Mesodermal cell (in vitro differentiated cells): ENCODE measurements at regions not wholly inside any gene's neighbourhood (a gene's known extent, or its start where the extent isn't known, plus 50 kb on each side); places are given as distances from the start of the nearest gene placed in this dataset.

Experiments
- H3K27ac ChIP-seq: 2 replicates; pipeline ENCODE4 v1.7.0; 2013; ENCODE audit warnings: mild to moderate bottlenecking, low read depth, low read length, moderate library complexity; ENCODE audit not compliant: severe bottlenecking
- H3K36me3 ChIP-seq: 2 replicates; pipeline ENCODE4 v1.7.1; 2013; ENCODE audit warnings: mild to moderate bottlenecking, low read length, moderate library complexity; ENCODE audit not compliant: control insufficient read depth, insufficient read depth
- H3K4me1 ChIP-seq: one replicate; pipeline ENCODE4 v1.7.1; 2013; ENCODE audit warnings: mild to moderate bottlenecking, low read length; ENCODE audit not compliant: insufficient read depth, control insufficient read depth, poor library complexity, severe bottlenecking
- H3K4me3 ChIP-seq: 2 replicates; pipeline ENCODE4 v1.7.0; 2013; ENCODE audit warnings: low read length, control low read depth, mild to moderate bottlenecking; ENCODE audit not compliant: insufficient read depth, poor library complexity, severe bottlenecking; ENCODE audit errors: extremely low read depth
- H3K9me3 ChIP-seq: 2 replicates; pipeline ENCODE4 v1.7.1; 2013; ENCODE audit warnings: mild to moderate bottlenecking, low read length, moderate library complexity; ENCODE audit not compliant: control insufficient read depth
- WGBS, 2 experiments: methylation state at CpG; one replicate each; pipeline ENCODE4 v1.1.5; 2013; ENCODE audit warnings: missing lambda C conversion rate in 2 of 2; ENCODE audit not compliant: insufficient coverage in 2 of 2; 5-methylcytosine and 5-hydroxymethylcytosine counted together

DNA sequence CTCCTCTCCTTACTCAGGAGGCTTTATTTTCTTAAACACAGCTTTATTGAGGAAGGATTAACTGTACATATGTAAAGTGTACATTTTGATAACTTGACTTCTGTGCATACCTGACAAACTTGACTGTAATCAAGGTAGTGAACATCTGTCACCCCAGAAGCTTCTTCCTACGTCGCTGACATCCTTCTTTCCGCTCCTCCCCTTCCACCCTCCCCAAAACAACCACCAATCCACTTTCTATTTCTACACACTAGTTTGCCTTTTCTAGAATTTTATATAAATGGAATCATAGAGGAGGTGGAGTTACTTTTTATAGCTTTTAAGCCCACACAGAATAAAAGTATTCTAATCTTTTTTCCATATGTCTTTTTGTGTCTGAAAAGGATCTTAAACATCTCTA, 225.2 kb upstream of the RBFOX1 start:
- no peaks in the 10 kb centered on the region for H3K9me3 ChIP-seq
- H3K4me1 ChIP-seq: no peaks in the 10 kb centered on the region
- no CpG with 5 or more reads among the region's 3 CpGs for WGBS, 2 experiments

DNA sequence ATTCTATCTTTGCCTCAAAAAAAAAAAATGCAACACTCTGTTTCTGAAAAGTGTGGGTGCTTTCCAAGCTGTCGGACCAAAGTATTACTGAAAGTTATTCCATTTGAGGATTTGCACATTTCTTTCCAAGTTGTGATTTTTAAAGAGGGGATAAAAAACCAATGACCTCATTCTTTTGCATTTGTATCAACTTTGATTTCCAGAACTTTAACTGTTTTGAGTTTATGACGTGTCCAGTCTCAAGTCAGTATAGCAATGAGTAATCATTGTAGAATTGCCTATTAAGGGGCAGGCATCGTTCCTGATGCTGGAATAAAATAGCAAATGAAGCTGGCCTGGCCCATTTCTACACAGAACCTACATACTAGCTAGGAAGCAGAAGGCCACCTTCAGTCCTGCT, 229.6 kb upstream of the RBFOX1 start:
- Histone ChIP-seq H3K27ac (no peak overlapping the region), H3K4me1 (no peaks in the 10 kb centered on the region), H3K36me3 (no peaks in the 10 kb centered on the region), H3K9me3 (no peaks in the 10 kb centered on the region), H3K4me3 (no peak overlapping the region)
- WGBS, 2 experiments: 94% methylated on average over 2 of the region's 3 CpGs; no CpG with 5 or more reads in 1 of the 2 experiments

More for the DNA sequence above, 225.2 kb upstream of the RBFOX1 start:
- Histone ChIP-seq H3K4me3 (no peak overlapping the region), H3K36me3 (no peaks in the 10 kb centered on the region), H3K27ac (no peak overlapping the region)

DNA sequence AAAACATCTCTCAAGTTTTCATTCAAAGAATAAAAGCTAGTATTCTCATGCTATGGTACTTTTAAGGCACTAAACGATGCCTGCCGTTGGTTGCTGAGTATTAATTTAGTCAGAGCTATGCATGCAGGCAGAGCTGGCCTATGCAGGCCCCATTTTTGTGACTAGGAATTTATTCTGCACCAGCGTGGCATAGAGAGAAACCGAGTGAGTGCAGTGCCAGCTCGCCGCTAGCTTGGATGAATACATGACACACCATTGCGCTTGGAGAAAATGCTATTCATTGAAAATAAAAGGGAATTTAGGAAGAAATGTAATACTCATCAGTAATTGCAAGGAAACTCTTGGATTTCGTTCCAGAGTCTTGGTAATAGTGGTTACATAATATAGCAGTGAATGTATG, 231.6 kb upstream of the RBFOX1 start:
- Histone ChIP-seq H3K4me1 (no peaks in the 10 kb centered on the region), H3K4me3 (no peak overlapping the region), H3K27ac (no peak overlapping the region), H3K36me3 (no peaks in the 10 kb centered on the region), H3K9me3 (no peaks in the 10 kb centered on the region)
- WGBS, 2 experiments: 91 to 97% methylated on average over 8 of the region's 8 CpGs

DNA sequence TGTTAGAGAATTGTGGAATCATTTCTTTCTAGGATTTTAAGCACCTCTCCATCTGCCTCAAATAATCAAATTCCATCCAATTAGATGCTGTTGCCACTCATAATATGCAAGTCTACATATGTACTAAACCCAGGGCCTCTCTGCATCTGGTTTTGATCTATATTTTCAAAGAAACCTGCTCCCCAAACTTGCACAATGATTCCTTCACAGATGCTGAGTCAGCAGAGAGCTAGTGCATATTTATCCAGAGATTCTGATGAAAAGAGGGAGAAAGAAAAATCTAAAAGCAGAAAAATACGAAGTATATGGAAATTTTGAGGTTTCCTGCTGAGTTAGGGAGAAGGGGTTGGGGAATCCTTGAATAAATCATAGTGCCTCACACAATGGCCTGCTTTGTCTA, 235.1 kb upstream of the RBFOX1 start:
- 10 to 50% methylated on average over 1 of the region's 1 CpG for WGBS, 2 experiments
- no peaks in the 10 kb centered on the region for H3K9me3 ChIP-seq
- H3K27ac ChIP-seq: no peak overlapping the region
- no peaks in the 10 kb centered on the region for H3K36me3 ChIP-seq
- no peaks in the 10 kb centered on the region for H3K4me1 ChIP-seq
- no peak overlapping the region for H3K4me3 ChIP-seq

DNA sequence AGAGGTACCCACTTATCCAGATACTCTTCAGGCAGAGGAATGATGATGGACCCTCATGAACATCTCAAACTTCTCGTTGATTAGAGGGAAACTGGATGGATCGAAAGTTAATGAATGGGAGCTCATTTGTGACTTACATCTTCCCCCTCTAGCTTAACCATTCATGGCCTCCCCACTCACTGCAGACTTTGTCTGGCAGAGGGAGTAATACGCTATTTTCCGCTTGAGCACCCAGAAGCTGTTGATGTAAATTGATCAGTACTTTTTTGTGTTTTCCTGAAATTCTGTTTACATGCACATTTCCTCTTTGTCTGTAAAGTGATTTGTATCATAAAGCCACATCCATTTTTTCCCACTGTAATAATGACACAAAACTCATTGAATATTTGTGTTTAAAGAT, 239.1 kb upstream of the RBFOX1 start:
- WGBS, 2 experiments: 80 to 100% methylated on average over 1 to 2 of the region's 4 CpGs
- Histone ChIP-seq H3K27ac (no peak overlapping the region), H3K4me3 (no peak overlapping the region), H3K4me1 (no peaks in the 10 kb centered on the region), H3K9me3 (no peaks in the 10 kb centered on the region), H3K36me3 (no peaks in the 10 kb centered on the region)

DNA sequence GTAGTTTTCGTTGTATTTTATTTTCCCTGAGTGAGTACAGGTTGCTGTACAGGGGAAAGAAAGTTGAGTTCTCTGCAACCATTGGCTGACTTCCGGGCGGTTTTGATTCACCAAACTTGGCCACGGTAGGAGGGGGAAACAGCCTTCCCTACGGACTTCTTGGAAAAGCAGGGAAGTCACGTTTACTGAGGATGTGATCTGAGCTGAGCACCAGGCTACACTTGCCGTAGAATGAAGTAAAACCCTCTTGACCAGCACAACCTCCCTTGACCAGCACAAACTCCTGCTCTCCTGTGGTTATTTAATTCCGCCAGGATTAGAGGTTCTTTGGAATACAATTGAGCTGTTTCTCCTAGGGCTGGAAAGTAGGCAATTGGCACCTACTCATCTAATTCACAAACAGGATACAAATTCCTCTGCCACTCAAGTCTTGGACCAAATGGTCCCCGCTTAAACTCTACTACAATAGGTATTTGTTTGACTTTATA, 242.0 kb upstream of the RBFOX1 start:
- Histone ChIP-seq H3K4me1 (no peaks in the 10 kb centered on the region), H3K27ac (no peak overlapping the region), H3K9me3 (no peaks in the 10 kb centered on the region), H3K36me3 (no peaks in the 10 kb centered on the region), H3K4me3 (no peak overlapping the region)
- WGBS, 2 experiments: 37 to 50% methylated on average over 2 to 3 of the region's 9 CpGs

DNA sequence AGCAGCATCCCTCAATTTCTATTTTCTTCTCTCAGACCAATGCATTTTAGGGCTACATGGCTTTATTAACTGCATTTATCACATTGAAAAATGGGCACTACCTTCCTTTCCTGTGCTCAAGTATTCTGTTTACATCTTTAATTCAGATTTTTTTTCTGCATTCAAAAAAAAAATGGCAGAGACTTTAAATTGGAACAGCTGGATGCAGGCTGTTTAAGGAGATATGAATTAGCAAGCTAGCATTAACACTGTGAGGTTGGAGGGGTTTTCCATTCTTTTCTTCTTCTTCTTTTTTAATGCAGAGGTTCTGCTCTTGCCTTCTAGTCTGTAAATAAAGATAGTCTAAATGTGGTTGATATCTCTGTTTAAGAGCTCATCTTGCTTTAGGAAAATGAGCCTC, 242.9 kb upstream of the RBFOX1 start:
- no peaks in the 10 kb centered on the region for H3K9me3 ChIP-seq
- no peak overlapping the region for H3K4me3 ChIP-seq
- no peak overlapping the region for H3K27ac ChIP-seq
- no peaks in the 10 kb centered on the region for H3K36me3 ChIP-seq
- no peaks in the 10 kb centered on the region for H3K4me1 ChIP-seq

DNA sequence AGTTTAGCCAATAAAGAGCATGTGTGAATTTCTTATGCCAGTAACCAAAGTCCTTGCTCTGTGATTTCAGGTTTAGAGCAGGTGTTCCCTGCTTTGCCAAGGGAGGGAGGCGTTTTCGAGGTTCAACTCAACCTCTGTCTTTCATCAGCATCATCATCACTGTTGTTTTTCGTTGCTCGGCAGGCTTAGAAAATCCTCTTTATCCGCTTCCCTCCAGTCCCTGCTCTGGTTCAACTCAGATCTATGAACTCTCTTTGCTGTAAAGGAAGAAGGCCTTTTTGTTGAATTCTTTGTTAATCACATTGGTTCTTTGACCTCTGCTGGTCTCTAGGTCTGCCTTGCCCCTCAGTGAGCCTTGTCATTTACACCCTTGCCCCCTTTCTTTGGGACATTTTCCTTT, 243.9 kb upstream of the RBFOX1 start:
- Histone ChIP-seq H3K9me3 (no peaks in the 10 kb centered on the region), H3K4me3 (no peak overlapping the region), H3K27ac (no peak overlapping the region), H3K4me1 (no peaks in the 10 kb centered on the region), H3K36me3 (no peaks in the 10 kb centered on the region)
- 71 to 83% methylated on average over 4 to 5 of the region's 5 CpGs for WGBS, 2 experiments

DNA sequence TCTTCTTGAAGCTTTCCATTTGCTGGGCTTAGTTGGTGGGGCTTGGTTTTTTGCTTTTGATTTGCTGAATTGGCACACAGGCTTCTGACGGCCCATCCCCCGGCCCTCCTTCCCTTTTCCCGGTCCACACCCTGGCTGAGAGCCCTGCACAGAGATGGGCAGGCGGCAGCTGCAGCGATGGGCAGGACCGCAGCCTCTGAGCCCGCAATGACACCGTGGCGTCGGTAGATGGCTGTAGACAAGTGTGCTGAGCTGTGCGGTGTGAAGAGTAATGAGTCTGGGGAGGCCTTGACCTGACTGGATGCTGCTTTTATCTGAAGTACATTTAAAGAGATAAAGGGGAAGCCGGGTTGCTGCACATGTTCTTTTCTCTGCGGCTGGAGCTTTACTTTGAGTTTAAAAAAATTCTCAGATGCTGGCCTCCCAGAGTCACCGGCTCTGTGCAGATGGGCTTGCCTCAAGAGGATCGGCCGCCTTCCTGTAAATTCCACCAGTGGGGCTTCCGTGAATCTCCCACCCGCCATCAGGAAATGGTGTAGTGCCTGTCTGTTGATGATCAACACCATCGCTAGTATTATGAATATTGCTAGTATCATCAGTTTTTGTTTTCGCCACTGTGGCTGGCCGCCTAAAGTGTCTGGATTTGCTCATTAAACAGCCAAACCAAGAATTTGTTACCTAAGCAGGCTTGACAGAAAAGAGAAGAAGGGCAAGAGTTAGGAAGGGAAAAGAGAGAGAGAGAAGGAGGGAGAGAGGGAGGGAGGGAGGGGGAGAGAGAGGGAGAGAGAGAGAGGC, 245.6 kb upstream of the RBFOX1 start:
- Histone ChIP-seq H3K4me1 (no peaks in the 10 kb centered on the region), H3K4me3 (no peak overlapping the region), H3K27ac (no peak overlapping the region), H3K9me3 (no peaks in the 10 kb centered on the region), H3K36me3 (no peaks in the 10 kb centered on the region)
- WGBS, 2 experiments: 39 to 45% methylated on average over 12 to 14 of the region's 21 CpGs

DNA sequence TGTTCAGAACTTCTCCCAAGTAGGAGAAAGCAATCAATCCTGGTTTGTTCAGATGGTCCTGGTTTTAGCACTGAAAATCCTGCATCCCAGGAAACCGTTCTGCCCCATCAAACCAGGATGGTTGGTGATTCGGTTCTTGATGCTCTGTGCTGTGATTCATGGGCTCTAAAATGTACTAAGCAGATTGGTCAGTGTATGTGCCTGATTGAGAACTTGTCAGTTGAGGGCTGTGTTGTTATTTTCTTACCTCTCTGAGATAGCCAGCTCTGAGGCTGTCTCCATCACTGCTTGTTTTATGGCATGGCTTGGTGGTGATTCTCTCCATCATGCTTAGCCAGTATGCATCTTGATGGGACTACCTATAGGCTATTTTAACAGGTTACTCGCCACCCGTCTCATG, 246.9 kb upstream of the RBFOX1 start:
- H3K4me1 ChIP-seq: no peaks in the 10 kb centered on the region
- no peaks in the 10 kb centered on the region for H3K9me3 ChIP-seq
- 93% methylated on average over 3 of the region's 4 CpGs; no CpG with 5 or more reads in 1 of the 2 experiments for WGBS, 2 experiments
- no peak overlapping the region for H3K27ac ChIP-seq
- H3K36me3 ChIP-seq: no peaks in the 10 kb centered on the region
- no peak overlapping the region for H3K4me3 ChIP-seq

DNA sequence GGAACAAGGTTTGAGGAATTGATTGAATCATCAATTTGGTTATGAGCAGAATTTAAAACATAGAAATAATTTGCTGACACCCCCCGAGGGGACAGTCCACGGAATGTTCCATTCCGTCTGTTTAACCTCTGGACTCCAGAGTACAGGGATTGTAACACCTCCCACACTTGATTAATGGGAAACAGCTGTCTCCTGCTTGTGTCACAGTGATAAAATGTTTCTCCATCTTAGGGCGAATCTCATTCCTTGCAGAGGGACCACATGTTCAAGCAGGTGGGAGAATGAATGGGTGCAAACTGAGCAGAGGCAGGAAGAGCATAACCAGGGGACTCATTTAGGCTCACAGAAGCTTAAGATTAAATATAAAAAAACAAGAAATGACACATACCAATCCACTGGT, 249.5 kb upstream of the RBFOX1 start:
- WGBS, 2 experiments: 67 to 100% methylated on average over 1 to 4 of the region's 4 CpGs
- Histone ChIP-seq H3K9me3 (no peaks in the 10 kb centered on the region), H3K4me3 (no peak overlapping the region), H3K36me3 (no peaks in the 10 kb centered on the region), H3K27ac (no peak overlapping the region), H3K4me1 (no peaks in the 10 kb centered on the region)
